ENCODE measurements at regions not wholly inside any gene's neighbourhood (a gene's known extent, or its start where the extent isn't known, plus 50 kb on each side); places are given as distances from the start of the nearest gene placed in this dataset.

- no peak overlapping the region for H2AFZ ChIP-seq (ENCODE audit: low read length)
- intact Hi-C loops (cut with micrococcal nuclease): no loop called here
- ChIA-PET CTCF (no interaction called here), POLR2A (ENCODE audit: unreplicated experiment) (no interaction called here)
- ATAC-seq: no peak
- H3K36me3 ChIP-seq (ENCODE audit: low read depth, low read length): peaks cover 7% of the 10 kb centered on the region; the same call in 1 of the 2 replicates
- H3F3A ChIP-seq (ENCODE audit: low read length, unreplicated experiment): no peaks in the 10 kb centered on the region
- H3K4me1 ChIP-seq (ENCODE audit: insufficient read depth, low read length): peaks cover 6% of the 10 kb centered on the region
- no peaks in the 10 kb centered on the region for H3K27me3 ChIP-seq (ENCODE audit: low read length)
- H3K79me2 ChIP-seq (ENCODE audit: low read length): peaks cover 27% of the 10 kb centered on the region
- no peak overlapping the region for H3K27ac ChIP-seq (ENCODE audit: low read length)
- TF ChIP-seq CTCF (conservative IDR thresholded peaks at IDR 0.05; ENCODE audit: low read depth, low read length): no peak
- TF ChIP-seq EZH2phosphoT487 (IDR thresholded peaks at IDR 0.05; ENCODE audit: borderline replicate concordance, low read length): no peak
- TF ChIP-seq EZH2 (IDR thresholded peaks at IDR 0.05; ENCODE audit: low read length, unreplicated experiment): no peak
- no peak overlapping the region for H3K4me3 ChIP-seq (ENCODE audit: low read length)
- no peak overlapping the region for H3K4me2 ChIP-seq (ENCODE audit: low read length)
- DNase-seq: no peak
- BruUV-seq (replicated peaks): no TSS peak
- H3K9ac ChIP-seq (ENCODE audit: low read length): no peak overlapping the region
- H4K20me1 ChIP-seq (ENCODE audit: low read length): no peaks in the 10 kb centered on the region
- H3K9me2 ChIP-seq (replicated peaks; ENCODE audit: low read length): no peaks in the 10 kb centered on the region
- no peaks in the 10 kb centered on the region for H3K9me3 ChIP-seq (ENCODE audit: low read length)
These were observed 49.9 kb downstream of the ILRUN start for GRCh38 chr6:34646714-34647113.

GRCh38 chr6:34645627-34646026, 50.9 kb downstream of the ILRUN start:
- H3K27me3 ChIP-seq (ENCODE audit: low read length): no peaks in the 10 kb centered on the region
- H3K4me3 ChIP-seq (ENCODE audit: low read length): no peak overlapping the region
- no peaks in the 10 kb centered on the region for H3K4me1 ChIP-seq (ENCODE audit: insufficient read depth, low read length)
- H4K20me1 ChIP-seq (ENCODE audit: low read length): no peaks in the 10 kb centered on the region
- DNase-seq (no peak), ATAC-seq (no peak)
- no peak overlapping the region for H3K9ac ChIP-seq (ENCODE audit: low read length)
- POLR2A ChIA-PET (ENCODE audit: unreplicated experiment): no interaction called here
- no peak for TF ChIP-seq CTCF (conservative IDR thresholded peaks at IDR 0.05; ENCODE audit: low read depth, low read length)
- TF ChIP-seq EZH2 (IDR thresholded peaks at IDR 0.05; ENCODE audit: low read length, unreplicated experiment): no peak
- no peak for TF ChIP-seq EZH2phosphoT487 (IDR thresholded peaks at IDR 0.05; ENCODE audit: borderline replicate concordance, low read length)
- no peak overlapping the region for H3K4me2 ChIP-seq (ENCODE audit: low read length)
- H3F3A ChIP-seq (ENCODE audit: low read length, unreplicated experiment): no peaks in the 10 kb centered on the region
- H3K9me2 ChIP-seq (replicated peaks; ENCODE audit: low read length): no peaks in the 10 kb centered on the region
- intact Hi-C loops (cut with micrococcal nuclease): no loop called here
- H3K36me3 ChIP-seq (ENCODE audit: low read depth, low read length): peaks cover 7% of the 10 kb centered on the region; the same call in 1 of the 2 replicates
- H3K9me3 ChIP-seq (ENCODE audit: low read length): no peaks in the 10 kb centered on the region
- BruUV-seq (replicated peaks): no TSS peak
- H2AFZ ChIP-seq (ENCODE audit: low read length): no peak overlapping the region
- CTCF ChIA-PET: no interaction called here
- H3K27ac ChIP-seq (ENCODE audit: low read length): no peak overlapping the region
- peaks cover 25% of the 10 kb centered on the region for H3K79me2 ChIP-seq (ENCODE audit: low read length)

- no peaks in the 10 kb centered on the region for H3K9me3 ChIP-seq (ENCODE audit: low read length)
- intact Hi-C loops (cut with micrococcal nuclease): no loop called here
- no peaks in the 10 kb centered on the region for H3K4me1 ChIP-seq (ENCODE audit: insufficient read depth, low read length)
- no peak for TF ChIP-seq EZH2 (IDR thresholded peaks at IDR 0.05; ENCODE audit: low read length, unreplicated experiment)
- no peak for TF ChIP-seq CTCF (conservative IDR thresholded peaks at IDR 0.05; ENCODE audit: low read depth, low read length)
- DNase-seq: no peak
- no peaks in the 10 kb centered on the region for H3K27me3 ChIP-seq (ENCODE audit: low read length)
- no peaks in the 10 kb centered on the region for H3K9me2 ChIP-seq (replicated peaks; ENCODE audit: low read length)
- no peak overlapping the region for H3K4me2 ChIP-seq (ENCODE audit: low read length)
- BruUV-seq (replicated peaks): no TSS peak
- no peak overlapping the region for H3K9ac ChIP-seq (ENCODE audit: low read length)
- H3K4me3 ChIP-seq (ENCODE audit: low read length): no peak overlapping the region
- H3K79me2 ChIP-seq (ENCODE audit: low read length): peaks cover 20% of the 10 kb centered on the region
- no peak overlapping the region for H3K27ac ChIP-seq (ENCODE audit: low read length)
- H2AFZ ChIP-seq (ENCODE audit: low read length): no peak overlapping the region
- H3F3A ChIP-seq (ENCODE audit: low read length, unreplicated experiment): no peaks in the 10 kb centered on the region
- POLR2A ChIA-PET (ENCODE audit: unreplicated experiment): no interaction called here
- H3K36me3 ChIP-seq (ENCODE audit: low read depth, low read length): peaks cover 7% of the 10 kb centered on the region; the same call in 1 of the 2 replicates
- CTCF ChIA-PET: no interaction called here
- no peaks in the 10 kb centered on the region for H4K20me1 ChIP-seq (ENCODE audit: low read length)
- no peak for ATAC-seq
These were observed 51.9 kb downstream of the ILRUN start for GRCh38 chr6:34644716-34645115.
